ENCODE measurements at regions not wholly inside any gene's neighbourhood (a gene's known extent, or its start where the extent isn't known, plus 50 kb on each side); places are given as distances from the start of the nearest gene placed in this dataset.

DNA sequence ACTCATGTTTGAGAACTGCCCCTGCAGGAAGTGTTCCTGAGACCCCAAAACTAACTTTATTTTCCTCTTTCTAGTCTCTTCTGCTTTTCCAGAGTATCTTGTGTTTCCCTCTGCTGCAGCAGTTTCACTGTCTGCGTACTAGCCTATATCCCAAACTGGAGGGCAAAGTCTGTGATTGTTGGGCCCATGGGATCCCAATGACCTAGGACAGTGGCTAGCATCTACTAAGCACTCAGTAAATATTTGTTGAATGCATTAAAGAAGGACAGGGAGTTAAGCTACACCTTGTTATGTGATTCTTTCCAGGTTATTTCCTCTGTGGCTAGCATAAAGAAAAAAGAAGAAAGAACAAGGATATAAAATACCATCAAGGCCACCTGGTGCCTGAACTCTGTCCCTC is 210.6 kb upstream of the PHYHIPL start:
- Histone ChIP-seq H3K9me3 (ENCODE audit: control insufficient read depth in 1 of 2, low read length in 2 of 2) (no peaks in the 10 kb centered on the region), H3K4me3 (ENCODE audit: low read depth in 1 of 2, low read length in 2 of 2) (no peak overlapping the region), H3K27me3 (ENCODE audit: control insufficient read depth in 1 of 2, insufficient read depth in 2 of 2, low read length in 2 of 2) (peaks cover 0 to 2% of the 10 kb centered on the region in 2 donors), H3K27ac (ENCODE audit: low read depth, low read length) (no peak overlapping the region), H3K4me1 (ENCODE audit: control insufficient read depth in 1 of 2, insufficient read depth in 2 of 2, low read length in 2 of 2) (peaks cover 4 to 6% of the 10 kb centered on the region in 2 donors), H3K36me3 (ENCODE audit: control insufficient read depth in 1 of 2, insufficient read depth in 2 of 2, low read length in 2 of 2) (no peaks in the 10 kb centered on the region), H3K9ac (ENCODE audit: low read depth in 1 of 2, low read length in 2 of 2) (no peak overlapping the region)

DNA sequence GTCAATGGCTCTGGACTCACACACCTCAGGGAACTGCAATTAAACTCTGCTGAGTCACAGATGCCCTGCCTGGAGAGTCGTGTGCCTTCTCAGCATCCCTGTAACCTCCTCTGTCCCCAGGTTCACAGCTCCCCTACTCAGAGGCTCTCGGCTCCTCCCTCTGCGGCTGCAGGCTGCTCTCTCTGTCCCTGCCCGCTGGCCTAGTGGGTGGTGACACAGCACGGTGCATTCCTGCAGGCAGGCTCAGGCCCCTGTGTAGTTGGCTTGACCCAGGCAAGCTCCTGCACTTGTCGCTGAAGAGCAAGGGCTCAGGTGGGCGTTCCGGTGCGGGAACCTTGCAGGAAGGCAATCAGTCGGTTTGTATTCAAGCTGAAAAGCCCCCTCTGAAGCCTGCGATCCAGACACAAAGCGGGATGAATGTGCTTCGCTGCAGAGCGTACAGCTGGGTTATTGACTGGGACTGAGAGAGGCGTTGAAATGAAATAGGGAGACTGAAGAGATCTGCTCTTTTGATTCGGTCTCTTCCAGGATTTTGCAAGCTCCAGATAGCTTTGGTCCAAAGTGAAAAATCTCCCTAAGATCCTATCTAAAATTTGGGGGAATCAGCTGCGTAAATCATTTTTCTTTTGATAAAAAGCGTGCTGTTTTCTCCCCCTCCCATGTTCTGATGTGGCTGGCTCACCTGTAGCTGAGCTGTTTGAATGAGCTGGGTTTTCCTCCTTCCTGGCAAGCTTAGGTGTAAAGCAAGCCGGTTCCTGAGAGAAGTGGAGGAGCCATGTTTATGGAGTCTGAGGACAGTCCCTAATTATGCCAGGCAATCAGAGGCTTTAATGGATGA is 208.7 kb upstream of the PHYHIPL start:
- no peaks in the 10 kb centered on the region for H3K36me3 ChIP-seq (ENCODE audit: control insufficient read depth in 1 of 2, insufficient read depth in 2 of 2, low read length in 2 of 2)
- no peak overlapping the region for H3K9ac ChIP-seq (ENCODE audit: low read depth in 1 of 2, low read length in 2 of 2)
- no peak overlapping the region for H3K4me3 ChIP-seq (ENCODE audit: low read depth in 1 of 2, low read length in 2 of 2)
- peaks cover 4 to 6% of the 10 kb centered on the region in 2 donors for H3K4me1 ChIP-seq (ENCODE audit: control insufficient read depth in 1 of 2, insufficient read depth in 2 of 2, low read length in 2 of 2)
- no peak overlapping the region for H3K27ac ChIP-seq (ENCODE audit: low read depth, low read length)
- no peaks in the 10 kb centered on the region for H3K9me3 ChIP-seq (ENCODE audit: control insufficient read depth in 1 of 2, low read length in 2 of 2)
- H3K27me3 ChIP-seq (ENCODE audit: control insufficient read depth in 1 of 2, insufficient read depth in 2 of 2, low read length in 2 of 2): peaks cover 0 to 2% of the 10 kb centered on the region in 2 donors

DNA sequence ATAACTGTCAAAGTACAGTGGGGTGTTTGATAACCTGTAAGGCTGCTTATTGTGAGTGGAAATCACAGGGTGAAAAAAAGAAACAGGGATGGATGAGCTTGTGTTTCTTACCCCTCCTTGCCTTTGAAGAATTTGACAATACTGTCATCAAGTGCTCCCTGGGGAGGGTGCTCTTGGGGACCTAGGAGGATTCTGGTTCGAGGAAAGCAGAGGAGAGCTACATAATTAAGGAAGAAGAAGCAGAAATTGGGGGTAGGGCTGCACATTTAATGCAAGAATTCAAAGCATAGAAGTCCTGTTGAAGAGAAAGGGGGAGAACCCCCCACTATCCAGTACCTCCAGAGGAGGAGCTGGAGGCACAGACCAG is 208.1 kb upstream of the PHYHIPL start:
- Histone ChIP-seq H3K27ac (ENCODE audit: low read depth, low read length) (no peak overlapping the region), H3K4me1 (ENCODE audit: control insufficient read depth in 1 of 2, insufficient read depth in 2 of 2, low read length in 2 of 2) (peaks cover 4 to 6% of the 10 kb centered on the region in 2 donors), H3K9ac (ENCODE audit: low read depth in 1 of 2, low read length in 2 of 2) (no peak overlapping the region), H3K36me3 (ENCODE audit: control insufficient read depth in 1 of 2, insufficient read depth in 2 of 2, low read length in 2 of 2) (no peaks in the 10 kb centered on the region), H3K9me3 (ENCODE audit: control insufficient read depth in 1 of 2, low read length in 2 of 2) (no peaks in the 10 kb centered on the region), H3K4me3 (ENCODE audit: low read depth in 1 of 2, low read length in 2 of 2) (no peak overlapping the region), H3K27me3 (ENCODE audit: control insufficient read depth in 1 of 2, insufficient read depth in 2 of 2, low read length in 2 of 2) (peaks cover 0 to 2% of the 10 kb centered on the region in 2 donors)

DNA sequence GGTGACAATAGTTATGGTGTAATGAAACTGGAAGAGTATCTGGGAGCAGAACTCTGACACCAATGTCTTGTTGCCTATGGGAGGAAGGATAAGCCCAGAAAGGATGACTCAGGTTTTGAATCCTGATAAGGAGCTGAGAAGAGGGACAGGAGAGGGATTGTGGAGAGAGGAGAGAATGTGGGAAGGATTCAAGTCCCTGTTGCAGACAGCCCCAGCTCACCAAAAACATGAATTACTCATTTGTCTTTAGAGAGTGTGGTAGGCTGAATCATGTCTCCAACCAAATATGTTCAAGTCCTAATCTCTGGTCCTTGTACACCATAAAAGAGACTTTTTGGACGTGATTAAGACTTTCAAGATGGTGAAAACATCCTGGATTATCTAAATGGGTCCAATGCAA is 206.9 kb upstream of the PHYHIPL start:
- Histone ChIP-seq H3K36me3 (ENCODE audit: control insufficient read depth in 1 of 2, insufficient read depth in 2 of 2, low read length in 2 of 2) (no peaks in the 10 kb centered on the region), H3K9ac (ENCODE audit: low read depth in 1 of 2, low read length in 2 of 2) (no peak overlapping the region), H3K9me3 (ENCODE audit: control insufficient read depth in 1 of 2, low read length in 2 of 2) (no peaks in the 10 kb centered on the region), H3K4me1 (ENCODE audit: control insufficient read depth in 1 of 2, insufficient read depth in 2 of 2, low read length in 2 of 2) (peaks cover 4 to 6% of the 10 kb centered on the region in 2 donors), H3K27me3 (ENCODE audit: control insufficient read depth in 1 of 2, insufficient read depth in 2 of 2, low read length in 2 of 2) (peaks cover 0 to 2% of the 10 kb centered on the region in 2 donors), H3K4me3 (ENCODE audit: low read depth in 1 of 2, low read length in 2 of 2) (no peak overlapping the region), H3K27ac (ENCODE audit: low read depth, low read length) (no peak overlapping the region)

DNA sequence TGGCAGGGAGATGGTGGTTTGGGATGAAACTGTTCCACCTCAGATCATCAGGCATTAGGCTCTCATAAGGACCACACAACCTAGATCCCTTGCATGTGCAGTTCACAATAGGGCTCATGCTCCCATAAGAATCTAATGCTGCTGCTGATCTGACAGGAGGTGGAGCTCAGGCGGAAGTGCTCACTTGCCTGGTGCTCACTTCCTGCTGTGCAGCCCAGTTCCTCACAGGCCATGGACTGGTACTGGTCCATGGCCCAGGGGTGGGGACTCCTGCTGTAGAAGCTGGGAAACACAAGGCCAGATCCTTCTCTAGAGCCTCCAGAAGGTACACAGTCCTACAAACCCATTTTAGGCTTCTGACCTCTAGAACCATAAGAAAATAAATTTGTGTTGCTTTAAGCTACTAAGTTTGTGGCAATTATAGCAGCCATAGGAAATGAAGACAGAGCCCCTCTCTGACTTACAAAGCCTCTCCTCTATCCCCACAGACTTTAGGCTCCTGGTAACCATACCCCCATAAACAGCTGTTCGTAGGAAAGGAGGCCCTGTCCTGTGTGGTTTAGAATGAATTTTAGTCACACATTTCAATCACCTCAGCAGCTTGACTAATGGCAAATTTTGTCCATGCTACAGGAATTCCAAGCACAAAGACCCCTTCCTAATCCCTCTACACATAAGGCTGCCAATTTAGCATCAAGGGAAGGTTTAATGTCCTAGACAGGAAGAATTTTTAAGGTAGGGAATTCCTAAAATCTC is 206.1 kb upstream of the PHYHIPL start:
- H3K4me3 ChIP-seq (ENCODE audit: low read depth in 1 of 2, low read length in 2 of 2): no peak overlapping the region
- H3K36me3 ChIP-seq (ENCODE audit: control insufficient read depth in 1 of 2, insufficient read depth in 2 of 2, low read length in 2 of 2): no peaks in the 10 kb centered on the region
- no peaks in the 10 kb centered on the region for H3K9me3 ChIP-seq (ENCODE audit: control insufficient read depth in 1 of 2, low read length in 2 of 2)
- H3K4me1 ChIP-seq (ENCODE audit: control insufficient read depth in 1 of 2, insufficient read depth in 2 of 2, low read length in 2 of 2): peaks cover 4 to 6% of the 10 kb centered on the region in 2 donors
- no peak overlapping the region for H3K27ac ChIP-seq (ENCODE audit: low read depth, low read length)
- peaks cover 0 to 2% of the 10 kb centered on the region in 2 donors for H3K27me3 ChIP-seq (ENCODE audit: control insufficient read depth in 1 of 2, insufficient read depth in 2 of 2, low read length in 2 of 2)
- H3K9ac ChIP-seq (ENCODE audit: low read depth in 1 of 2, low read length in 2 of 2): no peak overlapping the region

DNA sequence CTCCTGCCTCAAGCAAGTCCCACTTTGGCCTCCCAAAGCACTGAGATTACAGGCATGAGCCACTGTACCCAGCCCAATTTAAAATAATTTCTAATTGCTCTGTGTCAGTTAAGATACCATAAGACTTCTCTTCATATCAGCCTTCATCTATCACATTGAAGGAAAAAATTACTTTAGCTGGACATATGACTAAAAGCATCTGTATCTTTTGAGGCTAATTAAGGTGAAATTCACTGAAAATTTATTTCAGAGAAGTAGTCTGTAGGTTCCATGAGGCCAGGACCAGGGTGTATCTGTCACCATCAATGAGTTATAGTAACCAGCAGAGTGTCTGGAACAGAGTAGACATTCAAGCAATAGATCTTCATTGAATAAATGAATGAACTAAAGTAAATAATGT is 205.2 kb upstream of the PHYHIPL start:
- Histone ChIP-seq H3K27ac (ENCODE audit: low read depth, low read length) (no peak overlapping the region), H3K27me3 (ENCODE audit: control insufficient read depth in 1 of 2, insufficient read depth in 2 of 2, low read length in 2 of 2) (peaks cover 0 to 2% of the 10 kb centered on the region in 2 donors), H3K9me3 (ENCODE audit: control insufficient read depth in 1 of 2, low read length in 2 of 2) (no peaks in the 10 kb centered on the region), H3K4me1 (ENCODE audit: control insufficient read depth in 1 of 2, insufficient read depth in 2 of 2, low read length in 2 of 2) (peaks cover under 1 to 6% of the 10 kb centered on the region in 2 donors), H3K4me3 (ENCODE audit: low read depth in 1 of 2, low read length in 2 of 2) (no peak overlapping the region), H3K36me3 (ENCODE audit: control insufficient read depth in 1 of 2, insufficient read depth in 2 of 2, low read length in 2 of 2) (no peaks in the 10 kb centered on the region), H3K9ac (ENCODE audit: low read depth in 1 of 2, low read length in 2 of 2) (no peak overlapping the region)

DNA sequence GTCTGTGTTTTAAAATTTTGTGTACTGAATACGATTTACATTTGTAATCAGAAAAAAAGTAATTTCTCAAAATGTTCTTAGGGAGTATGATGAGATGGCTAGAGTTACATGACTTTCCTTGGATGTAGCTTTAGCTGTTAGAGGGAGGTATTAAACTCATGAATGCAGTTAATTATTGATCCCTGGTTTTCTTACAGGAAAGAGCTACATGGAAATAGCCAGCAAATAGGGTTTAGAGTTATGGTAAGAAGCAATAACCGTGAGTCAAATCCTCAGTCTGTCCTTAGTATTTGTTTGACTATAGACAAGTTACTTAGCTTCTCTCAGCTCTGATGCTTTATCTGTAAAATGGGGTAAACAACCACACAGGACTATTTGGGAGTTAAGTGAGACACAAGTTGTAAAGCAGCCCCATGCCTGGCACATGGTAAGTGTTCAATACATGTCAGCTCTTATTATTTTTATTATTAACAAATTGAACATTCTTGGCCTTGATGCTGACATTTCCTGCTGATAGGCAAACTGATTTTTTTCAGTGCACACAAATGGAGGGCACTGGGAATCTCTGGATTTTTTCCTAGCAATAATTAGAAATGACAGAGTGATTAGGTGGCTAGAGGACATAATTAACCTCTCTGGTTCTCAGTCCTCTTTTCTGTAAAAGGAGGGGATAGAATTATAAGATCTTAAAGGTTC is 204.5 kb upstream of the PHYHIPL start:
- Histone ChIP-seq H3K36me3 (ENCODE audit: control insufficient read depth in 1 of 2, insufficient read depth in 2 of 2, low read length in 2 of 2) (no peaks in the 10 kb centered on the region), H3K27ac (ENCODE audit: low read depth, low read length) (no peak overlapping the region)

DNA sequence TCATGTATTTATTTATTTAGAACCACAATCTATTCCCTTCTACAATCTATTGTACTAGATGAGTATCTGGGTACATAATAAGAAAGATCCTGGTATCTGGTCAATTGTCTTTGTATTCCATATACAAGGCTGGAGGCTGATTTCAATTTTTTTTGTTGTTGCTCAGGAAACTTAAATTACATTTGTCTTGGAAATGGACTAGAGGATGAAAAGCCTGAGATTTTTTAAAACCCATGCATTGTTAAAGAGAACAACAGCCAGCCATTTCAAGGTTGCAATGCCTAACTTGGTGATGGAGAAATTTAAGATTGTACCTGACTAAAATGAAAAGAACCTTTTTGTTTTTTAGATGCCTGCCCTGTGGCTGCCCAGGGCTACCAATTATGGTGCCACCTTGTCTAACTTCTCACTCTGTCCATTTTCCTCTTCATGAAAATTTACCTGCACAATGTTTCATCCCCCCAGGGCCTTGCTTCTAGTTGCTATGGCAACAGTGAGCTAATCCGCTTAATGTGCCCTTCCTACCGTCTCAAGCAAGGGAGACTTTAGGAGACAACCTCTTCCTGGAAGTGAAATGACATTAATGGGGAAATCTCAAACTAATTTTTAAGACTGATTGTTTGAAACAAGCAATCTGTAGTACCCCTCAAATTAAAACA is 203.7 kb upstream of the PHYHIPL start:
- Histone ChIP-seq H3K27me3 (ENCODE audit: control insufficient read depth in 1 of 2, insufficient read depth in 2 of 2, low read length in 2 of 2) (peaks cover 0 to 2% of the 10 kb centered on the region in 2 donors), H3K4me3 (ENCODE audit: low read depth in 1 of 2, low read length in 2 of 2) (no peak overlapping the region), H3K27ac (ENCODE audit: low read depth, low read length) (no peak overlapping the region), H3K9ac (ENCODE audit: low read depth in 1 of 2, low read length in 2 of 2) (no peak overlapping the region), H3K9me3 (ENCODE audit: control insufficient read depth in 1 of 2, low read length in 2 of 2) (no peaks in the 10 kb centered on the region), H3K36me3 (ENCODE audit: control insufficient read depth in 1 of 2, insufficient read depth in 2 of 2, low read length in 2 of 2) (no peaks in the 10 kb centered on the region), H3K4me1 (ENCODE audit: control insufficient read depth in 1 of 2, insufficient read depth in 2 of 2, low read length in 2 of 2) (peaks cover 0 to 2% of the 10 kb centered on the region in 2 donors)

More for the DNA sequence above, 204.5 kb upstream of the PHYHIPL start:
- no peaks in the 10 kb centered on the region for H3K9me3 ChIP-seq (ENCODE audit: control insufficient read depth in 1 of 2, low read length in 2 of 2)
- H3K4me1 ChIP-seq (ENCODE audit: control insufficient read depth in 1 of 2, insufficient read depth in 2 of 2, low read length in 2 of 2): peaks cover 0 to 6% of the 10 kb centered on the region in 2 donors
- H3K9ac ChIP-seq (ENCODE audit: low read depth in 1 of 2, low read length in 2 of 2): no peak overlapping the region
- H3K27me3 ChIP-seq (ENCODE audit: control insufficient read depth in 1 of 2, insufficient read depth in 2 of 2, low read length in 2 of 2): peaks cover 0 to 2% of the 10 kb centered on the region in 2 donors
- H3K4me3 ChIP-seq (ENCODE audit: low read depth in 1 of 2, low read length in 2 of 2): no peak overlapping the region

DNA sequence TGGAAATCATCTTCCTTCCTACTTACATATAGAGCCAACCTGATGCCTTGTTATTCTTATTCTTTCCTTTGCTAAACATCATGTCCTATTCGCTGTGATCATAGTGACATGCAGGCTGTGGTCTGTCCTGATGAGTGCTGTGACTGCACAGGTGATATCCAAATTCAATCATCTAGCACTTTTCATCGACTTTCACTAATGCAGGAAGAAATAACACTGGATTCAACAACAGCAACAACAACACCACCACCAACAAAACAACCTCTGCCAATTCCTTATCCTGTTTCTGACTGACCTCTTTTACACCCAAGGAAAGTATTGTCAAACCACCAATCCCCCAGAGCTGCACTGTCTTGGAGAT is 203.2 kb upstream of the PHYHIPL start:
- Histone ChIP-seq H3K4me3 (ENCODE audit: low read depth in 1 of 2, low read length in 2 of 2) (no peak overlapping the region), H3K27me3 (ENCODE audit: control insufficient read depth in 1 of 2, insufficient read depth in 2 of 2, low read length in 2 of 2) (peaks cover 0 to 2% of the 10 kb centered on the region in 2 donors), H3K36me3 (ENCODE audit: control insufficient read depth in 1 of 2, insufficient read depth in 2 of 2, low read length in 2 of 2) (no peaks in the 10 kb centered on the region), H3K9ac (ENCODE audit: low read depth in 1 of 2, low read length in 2 of 2) (no peak overlapping the region), H3K4me1 (ENCODE audit: control insufficient read depth in 1 of 2, insufficient read depth in 2 of 2, low read length in 2 of 2) (no peaks in the 10 kb centered on the region), H3K9me3 (ENCODE audit: control insufficient read depth in 1 of 2, low read length in 2 of 2) (no peaks in the 10 kb centered on the region), H3K27ac (ENCODE audit: low read depth, low read length) (no peak overlapping the region)

Data from duodenal mucosa (tissue), 2 donors.